Liver (tissue), 7 donors: ENCODE measurements at regions not wholly inside any gene's neighbourhood (a gene's known extent, or its start where the extent isn't known, plus 50 kb on each side); places are given as distances from the start of the nearest gene placed in this dataset.

Experiments used
- DNase-seq: peaks from one replicate; pipeline ENCODE4 v3.0.0-alpha.2; 2017; ENCODE audit warnings: low spot score
- H3K27ac ChIP-seq, 2 donors: one replicate each; pipeline ENCODE4 v1.7.0; 2013; ENCODE audit warnings: inconsistent platforms in 2 of 2, low read length in 2 of 2, control low read depth in 1 of 2, low read depth in 1 of 2, mild to moderate bottlenecking in 1 of 2
- H3K27me3 ChIP-seq, 4 donors: one replicate each; pipeline versions ENCODE4 v1.6.1 to v1.7.0; 2013; ENCODE audit warnings: low read length in 3 of 4, inconsistent platforms in 1 of 4, mild to moderate bottlenecking in 1 of 4, moderate library complexity in 1 of 4; ENCODE audit not compliant: control insufficient read depth in 4 of 4, insufficient read depth in 4 of 4
- H3K36me3 ChIP-seq, 4 donors: one replicate each; pipeline versions ENCODE4 v1.6.1 to v1.7.0; 2013; ENCODE audit warnings: low read length in 3 of 4, mild to moderate bottlenecking in 3 of 4, low read depth in 1 of 4, moderate library complexity in 1 of 4; ENCODE audit not compliant: control insufficient read depth in 4 of 4, insufficient read depth in 3 of 4
- H3K4me1 ChIP-seq, 4 donors: one replicate each; pipeline versions ENCODE4 v1.6.1 to v1.7.0; 2013; ENCODE audit warnings: low read length in 3 of 4, mild to moderate bottlenecking in 3 of 4, moderate library complexity in 1 of 4; ENCODE audit not compliant: control insufficient read depth in 4 of 4, insufficient read depth in 4 of 4
- H3K4me3 ChIP-seq, 3 donors: one replicate each; pipeline versions ENCODE4 v1.6.1 to v1.7.0; 2013; ENCODE audit warnings: low read length in 3 of 3, control low read depth in 1 of 3, low read depth in 1 of 3, mild to moderate bottlenecking in 1 of 3
- H3K9ac ChIP-seq, 2 donors: one replicate each; pipeline ENCODE4 v1.7.0; 2013; ENCODE audit warnings: low read length in 2 of 2, mild to moderate bottlenecking in 2 of 2, moderate library complexity in 2 of 2, control low read depth in 1 of 2, low read depth in 1 of 2
- H3K9me3 ChIP-seq, 4 donors: one replicate each; pipeline versions ENCODE4 v1.6.1 to v1.7.0; 2013; ENCODE audit warnings: low read length in 3 of 4; ENCODE audit not compliant: control insufficient read depth in 4 of 4
- ATF3 ChIP-seq: IDR thresholded peaks from 2 replicates; pipeline ENCODE4 v1.6.1; 2016; ENCODE audit warnings: antibody characterized with exemption
- FOXA2 ChIP-seq: IDR thresholded peaks from 2 replicates; pipeline ENCODE4 v1.6.1; 2016; ENCODE audit warnings: antibody characterized with exemption
- GABPA ChIP-seq, 2 donors: IDR thresholded peaks in 1 of 2; conservative IDR thresholded peaks in 1 of 2; 2 replicates each; pipeline ENCODE4 v1.6.1; 2016; ENCODE audit warnings: antibody characterized with exemption in 2 of 2, mild to moderate bottlenecking in 1 of 2, moderate library complexity in 1 of 2
- HNF4A ChIP-seq, 2 donors: conservative IDR thresholded peaks; 2 replicates each; pipeline ENCODE4 v1.6.1; 2016; ENCODE audit warnings: antibody characterized with exemption in 2 of 2, mild to moderate bottlenecking in 2 of 2
- HNF4G ChIP-seq: IDR thresholded peaks from 2 replicates; pipeline ENCODE4 v1.6.1; 2016; ENCODE audit warnings: antibody characterized with exemption
- JUND ChIP-seq, 2 donors: IDR thresholded peaks; 2 replicates each; pipeline ENCODE4 v1.6.1; 2016; ENCODE audit warnings: antibody characterized with exemption in 2 of 2
- MAX ChIP-seq: IDR thresholded peaks from 2 replicates; pipeline ENCODE4 v1.6.1; 2016; ENCODE audit warnings: antibody characterized with exemption
- RAD21 ChIP-seq, 2 donors: IDR thresholded peaks; 2 replicates each; pipeline ENCODE4 v1.6.1; 2016; ENCODE audit warnings: antibody characterized with exemption in 2 of 2, mild to moderate bottlenecking in 2 of 2
- REST ChIP-seq: IDR thresholded peaks from 2 replicates; pipeline ENCODE4 v1.6.1; 2016; ENCODE audit warnings: antibody characterized with exemption, mild to moderate bottlenecking
- RXRA ChIP-seq, 2 donors: IDR thresholded peaks; 2 replicates each; pipeline ENCODE4 v1.6.1; 2017 to 2018; ENCODE audit warnings: antibody characterized with exemption in 2 of 2, mild to moderate bottlenecking in 1 of 2
- YY1 ChIP-seq: IDR thresholded peaks from 2 replicates; pipeline ENCODE4 v1.6.1; 2016; ENCODE audit warnings: antibody characterized with exemption, mild to moderate bottlenecking
- ZBTB33 ChIP-seq: IDR thresholded peaks from 2 replicates; pipeline ENCODE4 v1.6.1; 2016; ENCODE audit warnings: antibody characterized with exemption
- WGBS: extraction: QIAGEN DNeasy Blood & Tissue Kit; methylation state at CpG from one replicate; pipeline ENCODE4 v1.1.7; 2013; 5-methylcytosine and 5-hydroxymethylcytosine counted together
- donor health status: healthy.
- donor health status: healthy.
- donor health status: healthy.
- donor health status: healthy.

GRCh38 chr2:154533300-154533940, 165.1 kb upstream of the KCNJ3 start:
- DNase-seq: no peak
- H3K4me1 ChIP-seq: no peaks in the 10 kb centered on the region
- no peak overlapping the region for H3K4me3 ChIP-seq
- 92% methylated on average over 7 of the region's 7 CpGs for WGBS
- no peak overlapping the region for H3K27ac ChIP-seq
- no peak overlapping the region for H3K9ac ChIP-seq
- H3K9me3 ChIP-seq: no peaks in the 10 kb centered on the region
- no peaks in the 10 kb centered on the region for H3K36me3 ChIP-seq
- H3K27me3 ChIP-seq: no peaks in the 10 kb centered on the region
- TF ChIP-seq ATF3 (no peak), MAX (no peak), JUND (IDR thresholded peaks at IDR 0.05) (no peak), HNF4A (conservative IDR thresholded peaks at IDR 0.05) (no peak), YY1 (no peak), RXRA (IDR thresholded peaks at IDR 0.05) (no peak), HNF4G (no peak), FOXA2 (no peak), RAD21 (IDR thresholded peaks at IDR 0.05) (no peak), ZBTB33 (no peak)

GRCh38 chr2:154537024-154537423, 161.5 kb upstream of the KCNJ3 start:
- TF ChIP-seq REST: no peak
- TF ChIP-seq GABPA (IDR thresholded peaks at IDR 0.05 in 1 of 2, conservative IDR thresholded peaks at IDR 0.05 in 1 of 2): no peak
- TF ChIP-seq HNF4A (conservative IDR thresholded peaks at IDR 0.05): no peak

More at GRCh38 chr2:154537024-154537423, 161.5 kb upstream of the KCNJ3 start:
- no peak overlapping the region for H3K4me3 ChIP-seq
- no peaks in the 10 kb centered on the region for H3K36me3 ChIP-seq
- H3K9me3 ChIP-seq: no peaks in the 10 kb centered on the region
- DNase-seq: no peak
- H3K9ac ChIP-seq: no peak overlapping the region
- H3K27me3 ChIP-seq: no peaks in the 10 kb centered on the region
- no peaks in the 10 kb centered on the region for H3K4me1 ChIP-seq
- H3K27ac ChIP-seq: no peak overlapping the region
